ENCODE measurements at regions not wholly inside any gene's neighbourhood (a gene's known extent, or its start where the extent isn't known, plus 50 kb on each side); places are given as distances from the start of the nearest gene placed in this dataset.

- no peak for DNase-seq
Measured at GRCh38 chr3:30269751-30270445, 336.5 kb upstream of the TGFBR2 start.

GRCh38 chr3:30271781-30272180, 334.6 kb upstream of the TGFBR2 start:
- DNase-seq = no peak

GRCh38 chr3:30273304-30274072, 332.9 kb upstream of the TGFBR2 start:
- no peak for DNase-seq

GRCh38 chr3:30277494-30277893, 328.9 kb upstream of the TGFBR2 start:
- no peak for DNase-seq

- DNase-seq = no peak
Measured at GRCh38 chr3:30281526-30281925, 324.9 kb upstream of the TGFBR2 start.

GRCh38 chr3:30282154-30282696, 324.2 kb upstream of the TGFBR2 start:
- DNase-seq = no peak

- no peak for DNase-seq
Measured at GRCh38 chr3:30285188-30286006, 321.0 kb upstream of the TGFBR2 start.

- DNase-seq = no peak
Measured at GRCh38 chr3:30286007-30286669, 320.3 kb upstream of the TGFBR2 start.

- no peak for DNase-seq
Measured at GRCh38 chr3:30286811-30287210, 319.6 kb upstream of the TGFBR2 start.

- DNase-seq = no peak
Measured at GRCh38 chr3:30288830-30289229, 317.6 kb upstream of the TGFBR2 start.

- no peak for DNase-seq
Measured at GRCh38 chr3:30289324-30289723, 317.1 kb upstream of the TGFBR2 start.

GRCh38 chr3:30289766-30290165, 316.6 kb upstream of the TGFBR2 start:
- DNase-seq = no peak

- DNase-seq = no peak
Measured at GRCh38 chr3:30290479-30290878, 315.9 kb upstream of the TGFBR2 start.

- DNase-seq = no peak
Measured at GRCh38 chr3:30292192-30292893, 314.1 kb upstream of the TGFBR2 start.

- DNase-seq = no peak
Measured at GRCh38 chr3:30293621-30294240, 312.7 kb upstream of the TGFBR2 start.

- DNase-seq = no peak
Measured at GRCh38 chr3:30294241-30294667, 312.1 kb upstream of the TGFBR2 start.

- no peak for DNase-seq
Measured at GRCh38 chr3:30297112-30297511, 309.3 kb upstream of the TGFBR2 start.

GRCh38 chr3:30299674-30300385, 306.6 kb upstream of the TGFBR2 start:
- no peak for DNase-seq

GRCh38 chr3:30300809-30301208, 305.6 kb upstream of the TGFBR2 start:
- DNase-seq = no peak

- no peak for DNase-seq
Measured at GRCh38 chr3:30302027-30302426, 304.4 kb upstream of the TGFBR2 start.

- DNase-seq = no peak
Measured at GRCh38 chr3:30303770-30304169, 302.6 kb upstream of the TGFBR2 start.

All from activated effector memory CD4-positive, alpha-beta T cell treated with Interleukin-2 at 50 U/mL for 16 hours (primary cell).